Osteocyte (in vitro differentiated cells): ENCODE measurements at regions not wholly inside any gene's neighbourhood (a gene's known extent, or its start where the extent isn't known, plus 50 kb on each side); places are given as distances from the start of the nearest gene placed in this dataset.
A peak's percentile ranks its signal among the peaks of the same experiment; 100 is the strongest.

ENCODE experiments used
- DNase-seq: peaks from one replicate; pipeline ENCODE4 v3.0.0; 2021; ENCODE audit warnings: mixed read lengths; ENCODE audit not compliant: unreplicated experiment; ENCODE audit errors: extremely low spot score
- H3K27ac Mint-ChIP-seq: one replicate; pipeline ENCODE4 v1.8.0; 2021; ENCODE audit warnings: mild to moderate bottlenecking, mixed read lengths; ENCODE audit not compliant: unreplicated experiment
- H3K27me3 Mint-ChIP-seq: one replicate; pipeline ENCODE4 v1.8.0; 2021; ENCODE audit warnings: mixed read lengths; ENCODE audit not compliant: unreplicated experiment
- H3K36me3 Mint-ChIP-seq: one replicate; pipeline ENCODE4 v1.8.0; 2021; ENCODE audit warnings: mixed read lengths; ENCODE audit not compliant: unreplicated experiment
- H3K4me1 Mint-ChIP-seq: one replicate; pipeline ENCODE4 v1.8.0; 2021; ENCODE audit warnings: mixed read lengths; ENCODE audit not compliant: unreplicated experiment
- H3K4me3 Mint-ChIP-seq: one replicate; pipeline ENCODE4 v1.8.0; 2021; ENCODE audit warnings: mild to moderate bottlenecking, moderate library complexity, mixed read lengths; ENCODE audit not compliant: unreplicated experiment
- H3K9me3 Mint-ChIP-seq: one replicate; pipeline ENCODE4 v1.8.0; 2021; ENCODE audit warnings: mixed read lengths; ENCODE audit not compliant: unreplicated experiment
- CTCF ChIP-seq: fragments of 200-600 bp; sonication (generic); IDR thresholded peaks from 2 replicates; pipeline ENCODE4 v1.5.0; 2021; ENCODE audit warnings: antibody characterized with exemption, mild to moderate bottlenecking, moderate library complexity

GRCh38 chr21:43311301-43311817 lies 115.6 kb downstream of the SIK1 start:
- peaks cover 4% of the 10 kb centered on the region for H3K9me3 Mint-ChIP-seq
- no peak overlapping the region for H3K27ac Mint-ChIP-seq

GRCh38 chr21:43308815-43309283 lies 118.1 kb downstream of the SIK1 start:
- H3K4me3 Mint-ChIP-seq, result no peak overlapping the region
- no peak for TF ChIP-seq CTCF
- H3K27ac Mint-ChIP-seq, result no peak overlapping the region
- H3K36me3 Mint-ChIP-seq, result no peaks in the 10 kb centered on the region
- H3K9me3 Mint-ChIP-seq, result peaks cover 4% of the 10 kb centered on the region
- H3K27me3 Mint-ChIP-seq, result no peaks in the 10 kb centered on the region
- no peak for DNase-seq
- H3K4me1 Mint-ChIP-seq, result peaks cover 45% of the 10 kb centered on the region

More at GRCh38 chr21:43311301-43311817, 115.6 kb downstream of the SIK1 start:
- DNase-seq, result no peak
- Mint-ChIP-seq H3K4me1 (peaks cover 40% of the 10 kb centered on the region), H3K4me3 (no peak overlapping the region), H3K27me3 (no peaks in the 10 kb centered on the region), H3K36me3 (no peaks in the 10 kb centered on the region)
- TF ChIP-seq CTCF, result no peak

GRCh38 chr21:43308101-43308814 lies 118.7 kb downstream of the SIK1 start:
- Mint-ChIP-seq H3K9me3 (peaks cover 4% of the 10 kb centered on the region), H3K27me3 (no peaks in the 10 kb centered on the region), H3K27ac (peak overlapping the region; percentile 66), H3K36me3 (no peaks in the 10 kb centered on the region), H3K4me1 (peaks cover 47% of the 10 kb centered on the region), H3K4me3 (no peak overlapping the region)
- no peak for DNase-seq
- no peak for TF ChIP-seq CTCF

- no peak for DNase-seq
- H3K4me3 Mint-ChIP-seq, result no peak overlapping the region
- H3K27ac Mint-ChIP-seq, result peak overlapping the region; percentile 70
- no peaks in the 10 kb centered on the region for H3K36me3 Mint-ChIP-seq
- TF ChIP-seq CTCF, result no peak
- H3K27me3 Mint-ChIP-seq, result no peaks in the 10 kb centered on the region
- peaks cover 45% of the 10 kb centered on the region for H3K4me1 Mint-ChIP-seq
- peaks cover 4% of the 10 kb centered on the region for H3K9me3 Mint-ChIP-seq
These were observed 119.3 kb downstream of the SIK1 start for GRCh38 chr21:43307677-43308070.

- H3K36me3 Mint-ChIP-seq, result no peaks in the 10 kb centered on the region
- H3K27me3 Mint-ChIP-seq, result no peaks in the 10 kb centered on the region
- H3K4me3 Mint-ChIP-seq, result no peak overlapping the region
- TF ChIP-seq CTCF, result no peak
- H3K27ac Mint-ChIP-seq, result peak overlapping the region; percentile 70
- peaks cover 39% of the 10 kb centered on the region for H3K4me1 Mint-ChIP-seq
- no peak for DNase-seq
- peaks cover 4% of the 10 kb centered on the region for H3K9me3 Mint-ChIP-seq
These were observed 119.8 kb downstream of the SIK1 start for GRCh38 chr21:43306911-43307676.
